ENCODE measurements at regions not wholly inside any gene's neighbourhood (a gene's known extent, or its start where the extent isn't known, plus 50 kb on each side); places are given as distances from the start of the nearest gene placed in this dataset.

GRCh38 chr9:82363682-82364081, 375.1 kb downstream of the SPATA31D1 start:
- H3K9me3 ChIP-seq (replicated peaks; ENCODE audit: control insufficient read depth, low read depth, low read length), result no peaks in the 10 kb centered on the region
- no peak overlapping the region for H3K4me3 ChIP-seq (ENCODE audit: low read length)
- peak; percentile 61 for DNase-seq
- H3K4me1 ChIP-seq (ENCODE audit: control insufficient read depth, insufficient read depth, low read length), result peaks cover 9% of the 10 kb centered on the region
- WGBS (ENCODE audit: insufficient coverage), result no CpG with 5 or more reads among the region's 5 CpGs
- H3K27ac ChIP-seq (ENCODE audit: low read length), result peak overlapping the region; percentile 77
- no peaks in the 10 kb centered on the region for H3K27me3 ChIP-seq (ENCODE audit: control insufficient read depth, insufficient read depth, low read length)
- no peaks in the 10 kb centered on the region for H3K36me3 ChIP-seq (ENCODE audit: control insufficient read depth, insufficient read depth, low read length)

GRCh38 chr9:82367016-82367415, 378.4 kb downstream of the SPATA31D1 start:
- WGBS (ENCODE audit: insufficient coverage), result no CpG with 5 or more reads among the region's 2 CpGs
- H3K27ac ChIP-seq (ENCODE audit: low read length), result no peak overlapping the region
- H3K4me3 ChIP-seq (ENCODE audit: low read length), result no peak overlapping the region
- peaks cover 9% of the 10 kb centered on the region for H3K4me1 ChIP-seq (ENCODE audit: control insufficient read depth, insufficient read depth, low read length)
- no peak for DNase-seq
- H3K27me3 ChIP-seq (ENCODE audit: control insufficient read depth, insufficient read depth, low read length), result no peaks in the 10 kb centered on the region
- no peaks in the 10 kb centered on the region for H3K9me3 ChIP-seq (replicated peaks; ENCODE audit: control insufficient read depth, low read depth, low read length)
- no peaks in the 10 kb centered on the region for H3K36me3 ChIP-seq (ENCODE audit: control insufficient read depth, insufficient read depth, low read length)

- H3K9me3 ChIP-seq (replicated peaks; ENCODE audit: control insufficient read depth, low read depth, low read length), result no peaks in the 10 kb centered on the region
- no peak for DNase-seq
- peaks cover 9% of the 10 kb centered on the region for H3K4me1 ChIP-seq (ENCODE audit: control insufficient read depth, insufficient read depth, low read length)
- H3K27ac ChIP-seq (ENCODE audit: low read length), result no peak overlapping the region
- no CpG with 5 or more reads among the region's 1 CpG for WGBS (ENCODE audit: insufficient coverage)
- H3K4me3 ChIP-seq (ENCODE audit: low read length), result no peak overlapping the region
- H3K36me3 ChIP-seq (ENCODE audit: control insufficient read depth, insufficient read depth, low read length), result no peaks in the 10 kb centered on the region
- H3K27me3 ChIP-seq (ENCODE audit: control insufficient read depth, insufficient read depth, low read length), result no peaks in the 10 kb centered on the region
Observed at GRCh38 chr9:82367929-82368328, 379.4 kb downstream of the SPATA31D1 start.

- Histone ChIP-seq H3K9me3 (replicated peaks; ENCODE audit: control insufficient read depth, low read depth, low read length) (no peaks in the 10 kb centered on the region), H3K27ac (ENCODE audit: low read length) (no peak overlapping the region), H3K36me3 (ENCODE audit: control insufficient read depth, insufficient read depth, low read length) (no peaks in the 10 kb centered on the region), H3K4me1 (ENCODE audit: control insufficient read depth, insufficient read depth, low read length) (peaks cover 5% of the 10 kb centered on the region), H3K27me3 (ENCODE audit: control insufficient read depth, insufficient read depth, low read length) (no peaks in the 10 kb centered on the region), H3K4me3 (ENCODE audit: low read length) (no peak overlapping the region)
- no CpG with 5 or more reads among the region's 2 CpGs for WGBS (ENCODE audit: insufficient coverage)
- no peak for DNase-seq
Observed at GRCh38 chr9:82369251-82369945, 380.8 kb downstream of the SPATA31D1 start.

GRCh38 chr9:82375041-82375440, 386.5 kb downstream of the SPATA31D1 start:
- H3K4me3 ChIP-seq (ENCODE audit: low read length), result no peak overlapping the region
- no peaks in the 10 kb centered on the region for H3K4me1 ChIP-seq (ENCODE audit: control insufficient read depth, insufficient read depth, low read length)
- H3K27ac ChIP-seq (ENCODE audit: low read length), result no peak overlapping the region
- no CpG with 5 or more reads among the region's 2 CpGs for WGBS (ENCODE audit: insufficient coverage)
- no peaks in the 10 kb centered on the region for H3K9me3 ChIP-seq (replicated peaks; ENCODE audit: control insufficient read depth, low read depth, low read length)
- no peaks in the 10 kb centered on the region for H3K36me3 ChIP-seq (ENCODE audit: control insufficient read depth, insufficient read depth, low read length)
- DNase-seq, result no peak
- no peaks in the 10 kb centered on the region for H3K27me3 ChIP-seq (ENCODE audit: control insufficient read depth, insufficient read depth, low read length)

GRCh38 chr9:82376677-82377232, 388.2 kb downstream of the SPATA31D1 start:
- DNase-seq, result no peak
- WGBS (ENCODE audit: insufficient coverage), result 80% methylated on average over 2 of the region's 4 CpGs
- no peaks in the 10 kb centered on the region for H3K36me3 ChIP-seq (ENCODE audit: control insufficient read depth, insufficient read depth, low read length)
- no peaks in the 10 kb centered on the region for H3K4me1 ChIP-seq (ENCODE audit: control insufficient read depth, insufficient read depth, low read length)
- no peaks in the 10 kb centered on the region for H3K9me3 ChIP-seq (replicated peaks; ENCODE audit: control insufficient read depth, low read depth, low read length)
- no peaks in the 10 kb centered on the region for H3K27me3 ChIP-seq (ENCODE audit: control insufficient read depth, insufficient read depth, low read length)
- no peak overlapping the region for H3K4me3 ChIP-seq (ENCODE audit: low read length)
- no peak overlapping the region for H3K27ac ChIP-seq (ENCODE audit: low read length)

GRCh38 chr9:82382887-82383616, 394.5 kb downstream of the SPATA31D1 start:
- H3K9me3 ChIP-seq (replicated peaks; ENCODE audit: control insufficient read depth, low read depth, low read length), result no peaks in the 10 kb centered on the region
- no CpG with 5 or more reads among the region's 6 CpGs for WGBS (ENCODE audit: insufficient coverage)
- H3K4me3 ChIP-seq (ENCODE audit: low read length), result no peak overlapping the region
- no peaks in the 10 kb centered on the region for H3K27me3 ChIP-seq (ENCODE audit: control insufficient read depth, insufficient read depth, low read length)
- DNase-seq, result no peak
- H3K27ac ChIP-seq (ENCODE audit: low read length), result no peak overlapping the region
- no peaks in the 10 kb centered on the region for H3K36me3 ChIP-seq (ENCODE audit: control insufficient read depth, insufficient read depth, low read length)
- no peaks in the 10 kb centered on the region for H3K4me1 ChIP-seq (ENCODE audit: control insufficient read depth, insufficient read depth, low read length)

- Histone ChIP-seq H3K27ac (ENCODE audit: low read length) (no peak overlapping the region), H3K4me1 (ENCODE audit: control insufficient read depth, insufficient read depth, low read length) (no peaks in the 10 kb centered on the region), H3K4me3 (ENCODE audit: low read length) (no peak overlapping the region), H3K9me3 (replicated peaks; ENCODE audit: control insufficient read depth, low read depth, low read length) (no peaks in the 10 kb centered on the region), H3K36me3 (ENCODE audit: control insufficient read depth, insufficient read depth, low read length) (no peaks in the 10 kb centered on the region), H3K27me3 (ENCODE audit: control insufficient read depth, insufficient read depth, low read length) (no peaks in the 10 kb centered on the region)
- WGBS (ENCODE audit: insufficient coverage), result no CpG with 5 or more reads among the region's 1 CpG
- no peak for DNase-seq
Observed at GRCh38 chr9:82385633-82386032, 397.1 kb downstream of the SPATA31D1 start.

GRCh38 chr9:82397534-82397933, 409.0 kb downstream of the SPATA31D1 start:
- H3K27ac ChIP-seq (ENCODE audit: low read length), result no peak overlapping the region
- no peak for DNase-seq
- H3K27me3 ChIP-seq (ENCODE audit: control insufficient read depth, insufficient read depth, low read length), result no peaks in the 10 kb centered on the region
- H3K4me3 ChIP-seq (ENCODE audit: low read length), result no peak overlapping the region
- H3K4me1 ChIP-seq (ENCODE audit: control insufficient read depth, insufficient read depth, low read length), result no peaks in the 10 kb centered on the region
- no peaks in the 10 kb centered on the region for H3K9me3 ChIP-seq (replicated peaks; ENCODE audit: control insufficient read depth, low read depth, low read length)
- H3K36me3 ChIP-seq (ENCODE audit: control insufficient read depth, insufficient read depth, low read length), result no peaks in the 10 kb centered on the region

- no CpG with 5 or more reads among the region's 2 CpGs for WGBS (ENCODE audit: insufficient coverage)
- Histone ChIP-seq H3K36me3 (ENCODE audit: control insufficient read depth, insufficient read depth, low read length) (no peaks in the 10 kb centered on the region), H3K27me3 (ENCODE audit: control insufficient read depth, insufficient read depth, low read length) (no peaks in the 10 kb centered on the region), H3K4me1 (ENCODE audit: control insufficient read depth, insufficient read depth, low read length) (no peaks in the 10 kb centered on the region), H3K27ac (ENCODE audit: low read length) (no peak overlapping the region), H3K4me3 (ENCODE audit: low read length) (no peak overlapping the region), H3K9me3 (replicated peaks; ENCODE audit: control insufficient read depth, low read depth, low read length) (no peaks in the 10 kb centered on the region)
- DNase-seq, result peak; percentile 46
Observed at GRCh38 chr9:82404196-82404870, 415.8 kb downstream of the SPATA31D1 start.

All from muscle of leg (tissue), 3 donors.